Fibroblast of lung (primary cell): ENCODE measurements at regions not wholly inside any gene's neighbourhood (a gene's known extent, or its start where the extent isn't known, plus 50 kb on each side); places are given as distances from the start of the nearest gene placed in this dataset.

Experiments
- DNase-seq, 2 donors: peaks; one replicate each; pipeline versions ENCODE4 v3.0.0 to v3.0.0-alpha.2; 2010; ENCODE audit warnings: low read depth in 2 of 2
- H2AFZ ChIP-seq: 2 replicates; pipeline ENCODE4 v1.5.1; 2012; ENCODE audit warnings: low read length, control low read depth, inconsistent platforms
- H3K27ac ChIP-seq: 2 replicates; pipeline ENCODE4 v1.5.1; 2011; ENCODE audit warnings: low read length, control low read depth; ENCODE audit not compliant: insufficient read depth
- H3K27me3 ChIP-seq: 2 replicates; pipeline ENCODE4 v1.5.1; 2011; ENCODE audit warnings: mild to moderate bottlenecking, low read length; ENCODE audit not compliant: control insufficient read depth, insufficient read depth
- H3K36me3 ChIP-seq: 2 replicates; pipeline ENCODE4 v1.5.1; 2011; ENCODE audit warnings: low read length; ENCODE audit not compliant: control insufficient read depth, insufficient read depth
- H3K4me1 ChIP-seq: 2 replicates; pipeline ENCODE4 v1.5.1; 2011; ENCODE audit warnings: low read length; ENCODE audit not compliant: control insufficient read depth, insufficient read depth; ENCODE audit errors: extremely low read depth
- H3K4me2 ChIP-seq: 2 replicates; pipeline ENCODE4 v1.5.1; 2011; ENCODE audit warnings: low read length, control low read depth; ENCODE audit not compliant: insufficient read depth; ENCODE audit errors: extremely low read depth
- H3K4me3 ChIP-seq, 4 experiments: fragments of 200-600 bp in 1 of 4; sonication (generic) in 1 of 4; replicated peaks in 1 of 4; 2 replicates each; pipeline ENCODE4 v1.5.1; 2011 to 2016; ENCODE audit warnings: low read length in 4 of 4, low read depth in 3 of 4, mild to moderate bottlenecking in 3 of 4, control low read depth in 2 of 4, inconsistent platforms in 1 of 4, mixed read lengths in 1 of 4; ENCODE audit not compliant: insufficient read depth in 1 of 4; ENCODE audit errors: control extremely low read depth in 1 of 4
- H3K79me2 ChIP-seq: 2 replicates; pipeline ENCODE4 v1.5.1; 2012; ENCODE audit warnings: mild to moderate bottlenecking, low read length, inconsistent platforms; ENCODE audit not compliant: control insufficient read depth, insufficient read depth
- H3K9ac ChIP-seq: 2 replicates; pipeline ENCODE4 v1.5.1; 2011; ENCODE audit warnings: mild to moderate bottlenecking, low read length, control low read depth; ENCODE audit not compliant: insufficient read depth
- H3K9me3 ChIP-seq: 2 replicates; pipeline ENCODE4 v1.5.1; 2012; ENCODE audit warnings: low read depth, low read length; ENCODE audit not compliant: control insufficient read depth, insufficient read depth
- H4K20me1 ChIP-seq: 2 replicates; pipeline ENCODE4 v1.5.1; 2011; ENCODE audit warnings: low read length; ENCODE audit not compliant: control insufficient read depth, insufficient read depth; ENCODE audit errors: extremely low read depth
- CTCF ChIP-seq, 2 donors: IDR thresholded peaks in 1 of 2; conservative IDR thresholded peaks in 1 of 2; 1 replicate in 1 of 2; 2 replicates in 1 of 2; pipeline ENCODE4 v1.5.1; 2011 to 2012; ENCODE audit warnings: low read length in 2 of 2, control low read depth in 1 of 2, inconsistent platforms in 1 of 2, low read depth in 1 of 2, mild to moderate bottlenecking in 1 of 2
- EZH2 ChIP-seq: IDR thresholded peaks from 2 replicates; pipeline ENCODE4 v1.5.1; 2012; ENCODE audit warnings: low read length, control low read depth, mild to moderate bottlenecking; ENCODE audit errors: missing control alignments

GRCh38 chr2:19846567-19846966 lies 55.2 kb downstream of the TTC32 start:
- H3K27me3 ChIP-seq, result peaks cover 14% of the 10 kb centered on the region
- H3K4me3 ChIP-seq, result no peak overlapping the region
- no peak overlapping the region for H3K27ac ChIP-seq
- no peaks in the 10 kb centered on the region for H3K36me3 ChIP-seq
- no peaks in the 10 kb centered on the region for H4K20me1 ChIP-seq
- H3K4me1 ChIP-seq, result no peaks in the 10 kb centered on the region
- H3K79me2 ChIP-seq, result no peaks in the 10 kb centered on the region
- no peak overlapping the region for H3K9ac ChIP-seq
- no peak overlapping the region for H3K4me2 ChIP-seq
- no peaks in the 10 kb centered on the region for H3K9me3 ChIP-seq
- H2AFZ ChIP-seq, result no peak overlapping the region
- TF ChIP-seq EZH2 (no peak), CTCF (conservative IDR thresholded peaks at IDR 0.05 in 1 of 2, IDR thresholded peaks at IDR 0.05 in 1 of 2; ENCODE audit: low read depth in 1 of 2, low read length in 2 of 2) (no peak)
- DNase-seq, result no peak

- H3K27me3 ChIP-seq, result peaks cover 17% of the 10 kb centered on the region
- TF ChIP-seq CTCF (conservative IDR thresholded peaks at IDR 0.05 in 1 of 2, IDR thresholded peaks at IDR 0.05 in 1 of 2; ENCODE audit: low read depth in 1 of 2, low read length in 2 of 2) (no peak), EZH2 (no peak)
- H4K20me1 ChIP-seq, result no peaks in the 10 kb centered on the region
- no peak overlapping the region for H3K4me2 ChIP-seq
- H3K9ac ChIP-seq, result no peak overlapping the region
- no peak for DNase-seq
- no peaks in the 10 kb centered on the region for H3K9me3 ChIP-seq
- no peak overlapping the region for H3K27ac ChIP-seq
- H3K4me1 ChIP-seq, result no peaks in the 10 kb centered on the region
- no peaks in the 10 kb centered on the region for H3K79me2 ChIP-seq
- no peak overlapping the region for H3K4me3 ChIP-seq
- no peaks in the 10 kb centered on the region for H3K36me3 ChIP-seq
- H2AFZ ChIP-seq, result no peak overlapping the region
These were observed 55.8 kb downstream of the TTC32 start for GRCh38 chr2:19846030-19846429.

GRCh38 chr2:19845323-19845920 lies 56.4 kb downstream of the TTC32 start:
- Histone ChIP-seq H3K79me2 (no peaks in the 10 kb centered on the region), H3K36me3 (no peaks in the 10 kb centered on the region), H3K4me2 (no peak overlapping the region), H3K4me3 (no peak overlapping the region), H4K20me1 (no peaks in the 10 kb centered on the region), H3K9ac (no peak overlapping the region), H2AFZ (no peak overlapping the region), H3K27ac (no peak overlapping the region), H3K4me1 (no peaks in the 10 kb centered on the region), H3K9me3 (no peaks in the 10 kb centered on the region), H3K27me3 (peaks cover 20% of the 10 kb centered on the region)
- DNase-seq, result no peak
- no peak for TF ChIP-seq CTCF (conservative IDR thresholded peaks at IDR 0.05 in 1 of 2, IDR thresholded peaks at IDR 0.05 in 1 of 2; ENCODE audit: low read depth in 1 of 2, low read length in 2 of 2)
- no peak for TF ChIP-seq EZH2
